ENCODE measurements at regions not wholly inside any gene's neighbourhood (a gene's known extent, or its start where the extent isn't known, plus 50 kb on each side); places are given as distances from the start of the nearest gene placed in this dataset.
"Not testable (repeated sequence)": the region's sequence is repeated elsewhere in the genome, so short reads cannot be mapped to it uniquely, and the experiment has no call there.

DNA sequence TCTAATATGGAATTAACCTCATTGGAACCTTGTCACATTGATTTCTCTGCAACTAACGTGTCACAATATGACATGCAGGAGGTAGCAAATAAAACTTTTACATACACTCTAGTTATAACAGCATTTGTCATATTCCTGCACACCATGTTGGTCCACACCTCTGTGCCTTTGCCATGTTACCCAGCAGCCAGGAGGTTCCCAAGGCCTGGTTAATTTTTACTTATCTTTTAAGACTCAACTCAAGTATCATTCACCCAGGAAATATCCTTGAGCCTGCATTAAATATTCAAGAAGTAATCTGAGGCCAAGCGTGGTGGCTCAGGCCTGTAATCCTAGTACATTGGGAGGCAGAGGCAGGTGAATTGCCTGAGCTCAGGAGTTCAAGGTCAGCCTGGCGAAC, 447.2 kb upstream of the NR5A2 start:
- TF ChIP-seq CTCF (conservative IDR thresholded peaks at IDR 0.05): no peak
- H3K36me3 Mint-ChIP-seq (ENCODE audit: low read depth): no peaks in the 10 kb centered on the region
- no peak for DNase-seq (ENCODE audit: low read depth, low spot score)
- no peaks in the 10 kb centered on the region for H3K4me1 Mint-ChIP-seq
- H3K4me3 Mint-ChIP-seq: no peak overlapping the region
- H3K27ac Mint-ChIP-seq (ENCODE audit: unreplicated experiment): no peak overlapping the region
- H3K9me3 Mint-ChIP-seq: no peaks in the 10 kb centered on the region
- H3K27me3 Mint-ChIP-seq (ENCODE audit: low read depth): no peaks in the 10 kb centered on the region

GRCh38 chr1:199585392-199585791, 442.1 kb upstream of the NR5A2 start:
- no peak for DNase-seq (ENCODE audit: low read depth, low spot score)
- no peaks in the 10 kb centered on the region for H3K9me3 Mint-ChIP-seq
- no peaks in the 10 kb centered on the region for H3K27me3 Mint-ChIP-seq (ENCODE audit: low read depth)
- H3K36me3 Mint-ChIP-seq (ENCODE audit: low read depth): no peaks in the 10 kb centered on the region
- H3K4me1 Mint-ChIP-seq: no peaks in the 10 kb centered on the region
- H3K27ac Mint-ChIP-seq (ENCODE audit: unreplicated experiment): no peak overlapping the region
- TF ChIP-seq CTCF (conservative IDR thresholded peaks at IDR 0.05): no peak
- no peak overlapping the region for H3K4me3 Mint-ChIP-seq

- H3K4me1 Mint-ChIP-seq: no peaks in the 10 kb centered on the region
- no peak for DNase-seq (ENCODE audit: low read depth, low spot score)
- TF ChIP-seq CTCF (conservative IDR thresholded peaks at IDR 0.05): no peak
- H3K9me3 Mint-ChIP-seq: peaks cover 2% of the 10 kb centered on the region
- no peaks in the 10 kb centered on the region for H3K36me3 Mint-ChIP-seq (ENCODE audit: low read depth)
- no peaks in the 10 kb centered on the region for H3K27me3 Mint-ChIP-seq (ENCODE audit: low read depth)
- H3K27ac Mint-ChIP-seq (ENCODE audit: unreplicated experiment): no peak overlapping the region
- H3K4me3 Mint-ChIP-seq: no peak overlapping the region
Observed at GRCh38 chr1:199590708-199591107, 436.8 kb upstream of the NR5A2 start.

DNA sequence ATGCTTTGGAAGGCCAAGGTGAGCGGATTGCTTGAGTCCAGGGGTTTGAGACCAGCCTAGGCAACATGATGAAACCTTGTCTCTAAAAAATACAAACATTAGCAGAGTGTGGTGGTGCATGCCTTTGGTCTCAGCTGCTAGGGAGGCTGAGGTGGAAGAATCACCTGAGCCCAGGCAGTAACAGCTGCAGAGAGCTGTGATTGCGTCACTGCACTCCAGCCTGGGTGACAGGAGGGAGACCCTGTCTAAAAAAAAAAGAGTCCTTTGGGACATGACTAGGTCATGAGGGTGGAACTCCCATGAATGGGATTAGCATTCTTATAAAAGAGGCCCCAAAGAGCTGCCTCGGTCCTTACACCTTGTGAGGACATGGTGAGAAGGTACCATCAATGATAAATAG, 436.0 kb upstream of the NR5A2 start:
- no peaks in the 10 kb centered on the region for H3K4me1 Mint-ChIP-seq
- H3K36me3 Mint-ChIP-seq (ENCODE audit: low read depth): no peaks in the 10 kb centered on the region
- DNase-seq (ENCODE audit: low read depth, low spot score): no peak
- TF ChIP-seq CTCF (conservative IDR thresholded peaks at IDR 0.05): no peak
- no peak overlapping the region for H3K27ac Mint-ChIP-seq (ENCODE audit: unreplicated experiment)
- peaks cover 2% of the 10 kb centered on the region for H3K9me3 Mint-ChIP-seq
- H3K4me3 Mint-ChIP-seq: no peak overlapping the region
- H3K27me3 Mint-ChIP-seq (ENCODE audit: low read depth): no peaks in the 10 kb centered on the region

- Mint-ChIP-seq H3K27ac (ENCODE audit: unreplicated experiment) (no peak overlapping the region), H3K36me3 (ENCODE audit: low read depth) (no peaks in the 10 kb centered on the region), H3K27me3 (ENCODE audit: low read depth) (no peaks in the 10 kb centered on the region), H3K9me3 (peaks cover 6% of the 10 kb centered on the region), H3K4me3 (no peak overlapping the region), H3K4me1 (no peaks in the 10 kb centered on the region)
- no peak for DNase-seq (ENCODE audit: low read depth, low spot score)
- TF ChIP-seq CTCF (conservative IDR thresholded peaks at IDR 0.05): no peak
Observed at GRCh38 chr1:199593475-199593874, 434.0 kb upstream of the NR5A2 start.

GRCh38 chr1:199596448-199596847, 431.1 kb upstream of the NR5A2 start:
- H3K4me3 Mint-ChIP-seq; H3K36me3 Mint-ChIP-seq (ENCODE audit: low read depth); H3K9me3 Mint-ChIP-seq; DNase-seq (ENCODE audit: low read depth, low spot score); H3K4me1 Mint-ChIP-seq; H3K27me3 Mint-ChIP-seq (ENCODE audit: low read depth); H3K27ac Mint-ChIP-seq (ENCODE audit: unreplicated experiment): not testable (repeated sequence)

Data from neural crest cell (in vitro differentiated cells).